Renal cortical epithelial cell (primary cell): ENCODE measurements at regions not wholly inside any gene's neighbourhood (a gene's known extent, or its start where the extent isn't known, plus 50 kb on each side); places are given as distances from the start of the nearest gene placed in this dataset.
"Not testable (repeated sequence)": the region's sequence is repeated elsewhere in the genome, so short reads cannot be mapped to it uniquely, and the experiment has no call there.

Source experiments
- DNase-seq: peaks from one replicate; pipeline ENCODE4 v3.0.0-alpha.2; 2011; ENCODE audit warnings: low read depth

- DNase-seq: no peak
Measured at GRCh38 chr4:60619531-60620305, 580.4 kb upstream of the ADGRL3 start.

GRCh38 chr4:60637976-60638375, 562.1 kb upstream of the ADGRL3 start:
- no peak for DNase-seq

GRCh38 chr4:60648774-60649173, 551.4 kb upstream of the ADGRL3 start:
- DNase-seq: no peak

DNA sequence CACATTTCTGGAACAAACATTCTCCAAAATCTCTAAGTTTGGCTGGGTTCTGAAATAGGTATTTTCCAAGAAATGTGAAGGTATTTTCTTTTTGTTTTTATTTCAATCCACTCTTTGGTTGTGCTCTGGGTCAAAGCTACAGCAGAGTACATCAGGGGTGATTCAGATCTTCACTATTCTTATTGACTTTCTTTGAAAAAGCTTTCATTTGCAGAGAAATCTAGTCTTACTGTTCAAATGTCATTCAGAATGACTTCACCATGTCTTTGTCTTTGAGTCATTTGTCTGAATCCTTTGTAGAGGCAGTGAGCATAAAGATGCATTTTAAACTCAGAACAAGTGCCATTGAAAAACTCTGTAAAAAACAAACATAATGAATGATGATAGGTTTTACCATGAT, 547.2 kb upstream of the ADGRL3 start:
- no peak for DNase-seq

- no peak for DNase-seq
Measured at GRCh38 chr4:60655356-60655755, 544.8 kb upstream of the ADGRL3 start.

- no peak for DNase-seq
Measured at GRCh38 chr4:60656171-60656570, 544.0 kb upstream of the ADGRL3 start.

DNA sequence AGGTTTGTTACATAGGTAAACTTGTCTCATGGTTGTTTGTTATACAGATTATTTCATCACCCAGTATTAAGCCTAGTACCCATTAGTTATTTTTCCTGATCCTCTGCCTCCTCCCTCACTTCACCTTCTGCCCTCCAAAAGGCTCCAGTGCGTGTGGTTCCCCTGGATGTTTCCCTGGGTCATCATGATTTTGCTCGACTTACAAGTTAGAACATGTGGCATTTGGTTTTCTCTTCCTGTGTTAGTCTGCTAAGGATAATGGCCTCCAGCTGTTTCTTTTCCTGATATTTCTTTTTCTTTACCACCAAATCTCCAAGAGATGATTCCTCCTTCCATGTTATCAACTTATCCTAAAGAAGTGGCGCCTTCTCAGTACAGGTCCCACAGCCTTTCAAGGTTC, 543.1 kb upstream of the ADGRL3 start:
- no peak for DNase-seq

DNA sequence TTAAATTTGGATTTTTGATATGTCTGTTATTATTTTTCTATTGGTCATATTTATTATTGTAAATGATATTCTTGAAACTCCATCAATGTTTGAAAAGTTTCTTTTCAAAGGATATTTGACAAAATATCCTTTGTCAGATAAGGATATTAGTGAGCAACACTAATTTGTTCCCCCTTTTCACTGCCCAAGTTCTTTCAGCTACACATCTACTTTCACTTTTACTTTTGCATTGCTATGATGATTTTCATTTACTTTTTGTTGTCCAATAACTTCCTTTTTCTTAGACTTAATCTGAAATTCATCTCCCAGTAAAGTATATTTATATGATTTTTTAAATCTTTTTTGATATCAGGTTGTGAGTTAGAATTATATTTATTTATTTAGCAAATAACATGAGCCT, 542.3 kb upstream of the ADGRL3 start:
- no peak for DNase-seq

DNA sequence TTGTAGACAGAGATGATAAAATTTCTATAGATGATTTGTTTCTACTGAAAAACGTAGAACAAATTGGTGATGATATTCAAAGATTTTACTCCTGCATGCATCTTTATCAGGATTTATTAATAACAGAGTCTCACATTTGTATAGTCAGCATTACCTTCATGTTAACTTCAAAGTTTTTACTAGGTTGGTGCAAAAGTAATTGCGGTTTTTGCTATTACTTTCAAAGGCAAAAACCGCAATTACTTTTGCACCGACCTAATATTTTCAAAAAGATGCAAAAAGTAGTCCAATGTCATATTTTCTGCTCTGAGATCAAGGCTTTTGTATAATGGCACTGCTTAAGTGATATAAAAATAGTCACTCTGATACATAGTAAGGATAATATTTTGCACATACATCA, 536.4 kb upstream of the ADGRL3 start:
- no peak for DNase-seq

DNA sequence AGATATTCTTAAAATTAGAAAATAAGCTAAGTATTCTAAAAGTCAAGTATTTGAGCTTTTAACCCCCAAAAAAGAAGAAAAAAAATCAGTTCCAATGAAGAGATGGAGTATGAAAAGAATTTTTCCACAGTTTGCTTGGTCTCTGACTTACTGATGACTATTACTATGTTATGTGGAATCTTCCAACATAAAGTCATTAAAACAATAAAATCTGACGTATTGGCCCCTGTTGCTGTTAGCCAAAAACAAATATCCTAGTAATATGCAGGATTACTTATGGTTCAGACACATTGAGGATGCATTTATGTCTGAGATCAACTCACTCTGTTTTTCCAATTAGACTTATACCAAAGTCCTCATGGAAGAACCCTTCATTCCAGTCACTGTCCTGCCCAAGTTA, 517.2 kb upstream of the ADGRL3 start:
- DNase-seq: no peak

- DNase-seq: no peak
Measured at GRCh38 chr4:60683357-60683756, 516.8 kb upstream of the ADGRL3 start.

DNA sequence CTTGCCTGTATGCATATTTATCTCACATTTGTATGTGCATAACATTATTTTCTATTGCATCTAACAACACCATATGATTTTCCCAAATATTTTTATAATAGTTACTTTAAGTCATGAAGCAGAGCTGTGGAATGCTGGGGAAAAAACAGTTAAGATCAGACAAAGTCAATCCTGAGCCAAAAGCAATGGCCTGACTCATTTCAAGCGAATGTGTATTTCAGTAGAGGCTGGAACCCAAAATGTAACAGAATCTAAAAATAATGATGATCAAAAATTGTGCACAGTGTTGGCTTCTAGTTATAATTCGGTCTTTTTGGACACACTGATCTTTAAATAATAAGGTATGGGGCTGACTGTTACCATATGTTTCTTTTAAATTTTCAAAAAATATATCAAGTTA, 516.2 kb upstream of the ADGRL3 start:
- no peak for DNase-seq

- DNase-seq: not testable (repeated sequence)
Measured at GRCh38 chr4:60696062-60696461, 504.1 kb upstream of the ADGRL3 start.

DNA sequence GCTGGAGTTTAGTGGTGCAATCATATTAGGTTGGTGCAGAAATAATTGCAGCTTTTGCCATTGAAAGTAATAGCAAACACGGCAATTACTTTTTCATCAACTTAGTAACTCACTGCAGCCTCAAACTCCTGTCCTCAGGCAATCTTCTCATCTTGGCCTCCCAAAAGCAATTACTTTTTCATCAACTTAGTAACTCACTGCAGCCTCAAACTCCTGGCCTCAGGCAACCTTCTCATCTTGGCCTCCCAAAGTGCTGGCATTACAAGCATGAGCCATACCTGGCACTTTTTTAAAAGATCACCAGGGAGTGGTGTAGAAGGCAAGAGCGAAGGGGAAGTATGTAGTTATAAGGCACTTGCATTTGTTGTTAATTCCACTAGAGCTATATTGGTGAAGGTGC, 491.1 kb upstream of the ADGRL3 start:
- DNase-seq: no peak

DNA sequence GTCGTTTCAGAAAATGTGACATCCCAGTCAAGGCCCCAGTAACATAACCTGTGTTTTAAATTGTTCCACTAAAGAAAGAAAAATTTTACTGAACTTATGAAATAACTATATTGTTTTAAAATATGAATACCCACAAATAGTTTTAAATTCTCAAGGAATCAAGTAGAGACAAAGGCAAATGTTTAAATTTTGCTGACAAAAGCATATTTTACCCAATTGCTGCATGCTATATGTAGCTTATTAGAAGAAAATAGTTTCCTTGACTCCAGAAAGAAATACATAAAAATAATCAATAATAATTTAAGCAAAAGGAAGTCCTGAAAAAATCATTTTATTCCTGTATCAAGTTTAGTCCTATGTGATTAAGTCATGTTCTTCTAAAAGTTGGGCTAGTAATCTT, 481.3 kb upstream of the ADGRL3 start:
- DNase-seq: no peak

GRCh38 chr4:60721685-60722084, 478.4 kb upstream of the ADGRL3 start:
- DNase-seq: no peak

- DNase-seq: no peak
Measured at GRCh38 chr4:60723796-60724195, 476.3 kb upstream of the ADGRL3 start.

DNA sequence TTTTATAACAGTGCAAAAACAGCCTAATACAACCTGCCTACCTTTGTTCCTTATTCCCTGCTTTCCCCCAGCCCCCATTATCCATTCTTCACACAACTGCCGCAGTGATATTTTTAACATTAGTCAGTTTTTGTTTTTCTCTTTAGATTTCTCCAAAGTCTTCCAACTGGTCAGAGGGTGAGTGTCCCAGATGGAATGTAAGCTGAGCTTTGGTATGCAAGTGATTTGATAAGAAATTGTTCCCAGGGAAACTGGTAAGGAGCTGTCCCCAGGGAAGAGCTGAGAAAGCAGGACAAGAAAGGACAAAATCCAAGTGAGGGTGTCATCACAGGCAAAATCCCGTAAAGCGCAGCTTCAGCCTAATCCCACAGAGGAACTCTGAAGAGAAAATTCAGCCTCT, 475.5 kb upstream of the ADGRL3 start:
- no peak for DNase-seq

DNA sequence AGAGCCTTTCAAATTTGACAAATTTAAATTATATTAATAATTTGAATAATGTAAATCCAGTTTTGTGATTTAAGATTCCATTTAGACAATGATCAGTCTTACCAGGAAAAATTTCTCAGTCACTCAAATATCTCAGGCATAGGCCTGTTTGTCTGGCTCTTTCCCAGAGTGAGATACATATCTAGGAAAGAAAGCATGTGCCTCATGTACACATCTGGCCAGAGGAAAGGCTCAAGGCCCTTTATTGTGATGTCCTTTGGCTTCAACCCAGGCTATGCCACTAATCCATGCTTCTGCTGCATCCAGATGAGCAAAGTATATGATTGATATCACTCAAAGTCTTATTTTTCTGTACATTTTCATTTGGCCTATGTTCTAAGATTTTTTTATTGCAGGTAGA, 473.3 kb upstream of the ADGRL3 start:
- no peak for DNase-seq

GRCh38 chr4:60729194-60729593, 470.9 kb upstream of the ADGRL3 start:
- no peak for DNase-seq

GRCh38 chr4:60729764-60730163, 470.4 kb upstream of the ADGRL3 start:
- not testable (repeated sequence) for DNase-seq

GRCh38 chr4:60737858-60738257, 462.3 kb upstream of the ADGRL3 start:
- DNase-seq: no peak

- DNase-seq: no peak
Measured at GRCh38 chr4:60743654-60744053, 456.5 kb upstream of the ADGRL3 start.

GRCh38 chr4:60744767-60745166, 455.4 kb upstream of the ADGRL3 start:
- DNase-seq: no peak
